ENCODE measurements at regions not wholly inside any gene's neighbourhood (a gene's known extent, or its start where the extent isn't known, plus 50 kb on each side); places are given as distances from the start of the nearest gene placed in this dataset.

DNA sequence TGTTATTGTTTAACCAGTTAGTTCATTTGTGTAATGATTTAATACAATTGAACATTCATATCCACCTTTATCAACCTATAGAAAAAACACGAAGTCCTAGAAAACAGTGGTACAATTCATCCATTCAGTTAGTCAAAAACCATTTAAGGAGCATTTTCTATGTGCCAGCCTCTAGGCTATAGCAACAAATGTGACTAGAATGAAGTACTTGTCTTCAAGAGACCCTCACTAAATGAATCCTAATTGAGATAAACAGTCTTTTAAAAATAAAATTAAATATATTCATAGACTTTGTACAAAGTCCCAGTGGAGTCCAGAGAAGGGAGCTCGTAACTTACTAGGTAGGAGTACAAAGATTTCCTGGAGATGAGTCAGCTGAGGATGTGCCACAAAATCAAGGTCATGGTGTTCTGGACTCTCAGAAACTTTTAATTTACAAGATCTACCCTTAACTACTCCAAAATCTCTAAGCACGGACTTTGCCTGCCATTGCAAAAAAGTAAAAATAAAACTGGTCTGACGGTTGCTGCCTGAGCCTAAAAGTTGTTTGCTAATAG lies 430.7 kb upstream of the DCN start:
- DNase-seq, result no peak

DNA sequence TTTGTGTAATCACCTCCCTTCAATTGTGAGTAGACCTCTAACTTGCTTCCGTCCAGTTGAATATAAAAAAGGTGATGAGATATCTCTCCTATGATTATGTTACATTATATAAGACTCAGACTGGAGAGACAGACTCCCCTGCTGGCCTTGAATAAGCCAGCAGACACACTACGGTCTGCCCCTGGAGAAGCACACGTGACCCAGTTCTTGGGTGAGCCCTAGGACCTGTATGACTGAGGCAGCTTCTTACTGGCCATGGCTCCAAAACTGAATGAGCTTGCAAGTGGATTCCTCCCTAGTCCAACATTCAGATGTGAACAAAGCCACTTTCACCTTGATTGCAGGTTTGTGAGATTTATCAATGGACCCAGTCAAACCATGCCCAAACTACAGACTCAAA lies 427.9 kb upstream of the DCN start:
- DNase-seq, result no peak

DNA sequence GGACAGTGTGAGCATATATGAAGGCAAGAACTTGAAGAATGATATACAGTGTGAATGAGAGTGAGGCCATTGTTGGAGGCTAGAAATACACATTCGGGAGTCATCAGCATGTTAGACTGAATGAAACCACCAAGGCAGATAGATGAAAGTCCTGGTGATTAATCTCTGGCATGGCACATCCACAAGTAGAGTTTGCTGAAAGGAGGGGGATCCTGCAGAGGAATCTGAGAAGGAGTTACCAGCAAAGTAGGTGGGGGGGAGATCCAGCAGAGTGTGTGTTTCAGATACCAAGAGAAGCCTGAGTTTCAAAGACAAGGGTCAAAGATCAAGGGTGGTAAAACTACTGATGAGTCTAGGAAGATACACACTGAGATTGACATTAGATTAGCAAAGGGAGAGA lies 426.7 kb upstream of the DCN start:
- no peak for DNase-seq

DNA sequence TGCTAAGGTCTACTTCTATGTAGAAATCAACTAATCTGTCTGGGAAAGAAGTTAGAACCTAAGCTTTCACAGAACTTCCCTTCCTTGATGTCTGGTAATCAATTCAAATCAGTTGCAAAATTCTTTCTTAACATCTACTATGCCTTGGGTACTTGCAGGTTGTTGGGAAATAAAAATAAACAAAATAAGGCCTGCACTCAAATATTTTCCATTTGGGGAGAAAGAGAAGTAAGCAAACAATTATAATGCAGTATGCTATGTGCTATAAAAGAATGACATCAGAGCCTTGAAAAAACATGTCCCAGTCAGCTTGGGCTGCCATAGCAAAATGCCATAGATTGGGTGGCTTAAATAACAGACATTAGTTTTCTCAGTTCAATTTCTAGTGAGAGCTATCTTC lies 425.9 kb upstream of the DCN start:
- no peak for DNase-seq

DNA sequence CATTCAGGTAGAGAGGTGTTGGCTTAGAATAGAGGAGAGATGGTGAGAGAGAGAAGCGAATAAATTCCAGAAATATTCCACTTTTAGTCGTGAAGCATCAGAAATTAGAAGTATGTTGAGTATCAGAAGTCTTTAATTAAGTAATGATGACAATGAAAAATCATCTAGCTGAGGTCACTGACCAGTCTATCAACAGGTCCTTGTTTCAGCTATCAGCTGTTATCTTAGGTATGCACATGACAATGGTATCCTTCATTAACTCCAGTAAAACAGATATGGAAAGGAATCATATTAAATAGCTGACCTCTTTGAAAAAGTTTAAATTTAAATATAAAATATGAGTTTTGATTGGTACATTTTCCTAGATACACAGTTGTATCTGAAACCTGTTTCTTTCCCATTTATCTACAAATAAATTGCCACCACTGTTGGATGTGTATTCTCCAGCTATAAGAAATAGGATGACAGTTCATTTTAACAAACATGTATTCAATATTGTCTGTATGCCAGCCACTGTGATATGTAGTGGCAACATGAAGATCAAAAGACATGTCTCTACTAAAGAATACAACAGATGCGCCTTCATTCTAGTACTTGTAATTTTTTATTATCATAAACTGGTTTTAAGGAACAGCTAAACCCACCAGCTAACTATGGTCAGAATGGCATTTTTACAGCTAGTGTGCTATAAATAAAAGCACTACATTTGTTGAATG lies 424.2 kb upstream of the DCN start:
- DNase-seq, result no peak

DNA sequence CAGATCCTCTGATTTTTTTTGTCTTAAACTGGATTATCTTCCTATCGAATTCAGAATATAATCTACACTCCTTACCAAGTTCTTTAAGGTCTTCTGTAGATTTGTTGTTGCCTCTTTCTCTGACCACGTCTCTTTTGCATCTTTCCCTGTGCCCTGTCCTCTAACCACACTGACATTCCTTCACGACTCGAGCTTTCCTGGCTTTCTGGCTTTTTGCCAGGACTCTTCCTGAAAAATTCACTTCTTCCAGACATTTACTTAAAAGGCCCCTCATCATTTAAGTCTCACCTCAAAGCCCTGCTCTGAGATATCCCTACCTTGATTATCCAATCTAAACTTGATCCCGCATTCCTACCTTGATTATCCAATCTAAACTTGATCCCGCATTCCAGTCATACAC lies 422.3 kb upstream of the DCN start:
- DNase-seq, result no peak

DNA sequence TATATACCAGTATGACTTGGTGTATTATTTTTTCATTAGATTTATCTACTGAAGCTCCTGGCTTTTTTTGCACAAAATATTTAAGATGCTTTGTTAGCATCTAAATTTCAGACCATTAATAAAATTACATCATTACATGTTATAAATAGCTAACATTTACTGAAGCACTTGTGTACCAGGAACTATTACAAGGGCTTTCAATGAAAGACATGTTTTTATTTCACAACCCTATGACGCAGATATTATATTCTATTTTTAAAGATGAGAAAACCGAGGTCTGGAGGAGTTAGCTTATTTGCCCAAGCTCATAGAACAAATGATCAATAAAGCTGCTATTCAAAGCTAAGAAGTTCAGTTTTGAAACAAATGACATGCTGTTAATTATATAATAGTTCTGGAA lies 420.4 kb upstream of the DCN start:
- DNase-seq, result no peak

DNA sequence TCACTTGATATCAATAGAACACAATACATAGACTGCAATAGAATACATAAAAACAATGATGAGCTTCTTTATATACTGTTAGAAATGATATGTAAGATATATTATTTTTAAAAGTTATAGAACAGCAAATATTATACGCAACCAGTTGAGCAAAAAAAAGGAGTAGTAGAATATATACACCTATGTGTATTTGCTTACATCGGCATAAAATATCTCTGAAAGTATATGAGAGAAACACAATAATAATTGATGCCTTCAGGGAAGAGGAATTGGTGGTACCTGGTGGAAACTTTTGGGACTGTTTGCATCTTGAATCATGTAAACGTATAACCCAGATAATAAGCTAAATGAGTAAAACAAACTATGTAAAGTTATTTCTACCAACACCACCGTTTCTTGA lies 418.4 kb upstream of the DCN start:
- no peak for DNase-seq

DNA sequence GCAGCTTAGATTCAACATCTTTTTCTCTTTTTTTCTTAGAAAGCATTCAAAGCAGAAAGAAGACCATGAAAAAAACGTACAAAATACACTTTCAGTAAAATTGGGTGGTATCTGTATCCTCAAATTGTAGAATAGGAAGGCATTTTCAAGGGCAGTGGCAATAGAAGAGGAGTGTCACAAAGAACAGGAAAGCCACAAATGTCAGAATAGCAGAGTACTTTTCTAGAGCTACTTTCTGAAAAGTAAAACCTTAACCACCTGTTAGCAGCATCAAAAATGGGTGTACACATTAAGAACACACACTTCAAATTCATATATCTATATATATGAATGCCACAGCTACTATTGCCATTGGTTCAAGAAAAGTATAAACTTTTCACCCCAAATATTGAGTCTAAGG lies 412.1 kb upstream of the DCN start:
- no peak for DNase-seq

DNA sequence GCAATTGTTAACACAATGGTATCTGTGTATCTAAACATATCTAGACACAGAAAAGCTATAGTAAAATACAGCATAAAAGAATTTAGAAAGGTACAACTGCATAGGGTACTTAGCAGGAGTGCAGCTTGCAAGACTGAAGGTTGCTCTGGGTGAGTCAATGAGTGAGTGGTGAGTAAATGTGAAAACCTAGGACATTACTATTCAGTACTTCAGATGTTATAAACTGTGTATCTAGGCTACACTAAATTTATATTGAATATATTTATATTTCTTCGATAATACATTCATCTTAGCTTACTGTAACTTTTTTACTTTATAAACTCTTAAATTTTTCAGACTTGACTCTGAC lies 409.0 kb upstream of the DCN start:
- no peak for DNase-seq

DNA sequence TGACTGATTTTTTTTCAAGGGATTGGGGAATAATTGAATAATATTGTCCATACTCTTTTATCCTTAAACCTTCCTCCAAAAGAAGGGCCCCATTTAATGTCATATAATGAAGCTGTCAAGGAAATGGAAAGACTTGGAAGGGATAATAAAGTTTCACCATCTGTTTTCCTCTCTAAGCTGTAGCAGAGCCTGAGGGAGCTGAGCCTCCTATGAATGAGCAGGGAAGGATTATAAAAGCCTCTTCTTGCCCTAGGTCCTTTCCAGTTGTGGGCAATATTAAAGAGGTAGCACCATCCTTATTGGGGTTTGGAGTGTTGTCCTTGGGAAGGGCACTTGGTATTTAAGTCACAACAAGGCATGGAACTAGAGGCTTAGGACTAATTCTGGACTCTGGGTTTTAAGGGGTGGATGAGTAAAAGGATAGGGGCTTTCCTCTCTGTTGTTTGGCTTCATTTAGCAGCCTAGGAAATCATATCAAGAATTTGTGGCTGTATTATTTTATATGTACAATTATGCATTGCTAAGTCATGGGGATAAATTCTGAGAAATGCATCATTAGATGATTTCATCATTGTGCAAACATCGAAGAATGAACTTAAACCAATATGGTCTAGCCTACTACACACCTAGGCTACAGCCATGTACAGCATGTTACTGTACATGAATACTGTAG lies 408.5 kb upstream of the DCN start:
- no peak for DNase-seq

DNA sequence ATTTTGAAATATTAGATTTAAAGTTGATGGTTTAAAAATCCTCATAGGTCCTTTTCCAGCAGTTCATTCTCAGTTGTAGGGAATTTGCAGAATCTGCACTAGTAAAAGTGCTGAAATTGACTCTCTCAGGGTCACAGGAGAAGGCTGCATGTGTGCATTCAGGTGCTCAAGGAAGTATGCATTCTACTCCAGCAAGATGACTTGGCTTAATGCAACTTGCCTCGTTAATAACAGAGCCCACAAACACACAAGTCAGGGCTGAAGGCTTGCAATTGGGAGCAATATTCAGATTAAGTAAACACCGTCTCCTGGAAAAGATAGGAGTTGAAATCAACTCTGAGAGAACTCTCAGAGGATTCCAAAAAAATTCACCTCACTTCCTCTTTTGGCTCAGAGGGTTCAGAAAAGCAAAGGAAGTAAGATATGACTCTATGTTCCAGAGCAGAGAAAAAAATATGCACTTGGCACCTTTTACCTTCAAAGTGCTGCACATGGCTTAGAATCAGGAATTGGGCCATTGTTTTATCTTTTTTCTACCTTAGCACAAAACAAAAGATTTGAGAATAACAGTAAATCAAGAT lies 406.3 kb upstream of the DCN start:
- DNase-seq, result no peak

DNA sequence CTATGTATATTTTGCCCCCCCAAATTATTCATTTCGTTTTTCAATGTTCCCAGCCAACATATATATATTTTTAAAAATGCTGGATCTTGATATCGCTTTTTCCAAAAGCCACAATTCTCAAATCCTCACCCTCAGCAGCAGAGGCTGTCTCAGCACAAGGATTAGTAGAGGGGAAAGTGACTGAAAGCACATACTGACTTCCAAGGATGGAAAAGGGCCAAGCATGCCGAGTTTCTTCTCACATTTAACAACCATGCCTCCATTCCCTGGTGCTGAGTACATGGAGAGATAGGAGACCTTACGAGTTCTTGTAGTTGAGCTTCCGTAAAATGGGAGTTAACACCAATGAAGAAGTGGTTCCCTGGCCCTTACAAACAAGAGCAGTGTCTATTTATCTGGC lies 403.4 kb upstream of the DCN start:
- DNase-seq, result no peak

DNA sequence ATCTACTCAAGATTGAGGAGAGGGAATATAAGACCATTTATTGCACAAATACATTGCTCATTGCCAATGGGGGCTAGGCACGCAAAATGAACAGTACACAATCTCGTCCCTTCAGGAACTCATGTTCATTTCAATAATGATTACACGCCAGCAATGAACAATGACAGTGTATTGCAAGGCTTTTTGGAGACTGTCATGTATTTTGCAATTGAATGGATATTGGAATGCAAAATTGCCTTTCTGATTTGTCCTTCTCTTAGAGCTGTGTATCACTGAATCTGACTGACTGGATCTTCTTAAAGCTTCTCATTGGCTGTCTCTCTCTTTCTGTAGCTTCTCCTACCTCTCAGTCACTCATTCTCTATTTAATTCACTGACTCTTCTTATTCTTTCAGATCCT lies 400.2 kb upstream of the DCN start:
- no peak for DNase-seq

DNA sequence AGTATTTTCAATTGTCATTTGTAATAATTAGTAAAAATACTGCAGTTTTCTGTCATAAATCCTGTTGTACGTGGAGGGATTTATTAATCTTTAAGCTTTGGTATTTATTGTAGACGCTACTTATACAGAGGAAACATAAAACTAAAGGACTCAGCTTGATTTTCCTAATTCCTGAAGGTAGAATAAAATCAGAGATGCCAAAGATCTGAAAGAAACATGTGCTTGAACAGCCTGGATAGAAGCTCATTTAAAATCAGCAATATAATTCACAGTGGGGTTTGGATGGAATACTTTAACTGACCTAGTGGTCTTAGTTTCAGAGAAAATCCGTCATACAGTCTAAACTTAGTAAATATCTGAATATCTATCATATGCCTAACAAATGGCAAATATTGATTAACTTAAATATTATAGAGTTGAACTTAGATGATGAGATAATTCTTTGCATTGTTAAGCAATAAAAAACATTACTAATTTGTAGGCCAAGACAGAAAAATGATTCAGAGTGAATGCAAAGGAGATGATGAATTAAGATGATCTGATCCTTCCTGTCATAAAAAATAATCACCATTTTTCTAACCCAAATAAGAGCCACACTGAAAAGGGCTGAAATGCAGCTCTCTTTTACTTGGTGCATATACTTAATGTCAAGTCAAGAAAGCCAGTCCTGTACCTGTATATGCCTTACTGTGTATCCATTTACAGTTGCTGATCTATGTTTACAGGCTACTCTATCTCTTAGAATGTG lies 397.1 kb upstream of the DCN start:
- no peak for DNase-seq

DNA sequence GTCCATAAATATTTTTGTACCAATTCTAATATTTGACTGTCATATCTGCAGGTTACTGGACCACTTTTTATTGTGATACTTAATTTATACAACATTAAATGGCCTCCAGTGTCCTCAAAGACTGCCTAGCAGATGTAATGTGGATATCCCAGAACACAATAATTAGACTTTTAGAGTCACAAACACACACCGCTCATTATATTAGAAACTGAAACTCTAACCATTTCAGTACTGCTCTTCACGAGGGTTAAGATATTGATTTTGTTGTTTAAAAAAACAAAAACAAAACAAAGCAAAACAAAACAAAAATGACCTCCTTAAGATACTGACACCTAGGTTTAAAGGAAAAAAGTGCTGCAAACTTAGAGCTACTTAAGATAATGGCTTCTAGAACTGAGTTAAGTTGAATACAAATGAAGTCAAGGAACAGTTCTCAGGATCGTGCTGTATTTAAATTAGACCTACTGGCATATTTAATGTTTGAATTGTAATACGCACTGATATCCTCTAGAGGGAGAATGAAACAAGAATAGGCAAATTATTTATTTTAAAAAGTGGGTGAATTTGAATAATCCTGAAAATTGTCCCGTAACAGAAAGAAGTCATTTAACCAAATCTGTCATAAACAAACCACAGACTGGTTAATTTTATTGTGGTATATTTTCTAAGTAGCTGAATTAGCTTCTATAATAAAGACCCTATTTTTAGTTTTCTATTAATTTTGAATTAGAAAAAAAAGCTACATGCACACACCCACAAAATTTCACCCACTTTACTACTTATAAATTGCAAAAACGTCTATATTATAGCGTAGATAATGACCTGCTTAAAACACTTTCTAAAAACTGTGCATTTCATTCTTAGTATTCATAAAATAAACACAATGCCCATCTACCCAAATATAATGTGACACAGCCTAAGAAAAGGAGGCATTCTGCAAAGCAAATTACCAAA lies 395.2 kb upstream of the DCN start:
- DNase-seq, result peak; percentile 60

DNA sequence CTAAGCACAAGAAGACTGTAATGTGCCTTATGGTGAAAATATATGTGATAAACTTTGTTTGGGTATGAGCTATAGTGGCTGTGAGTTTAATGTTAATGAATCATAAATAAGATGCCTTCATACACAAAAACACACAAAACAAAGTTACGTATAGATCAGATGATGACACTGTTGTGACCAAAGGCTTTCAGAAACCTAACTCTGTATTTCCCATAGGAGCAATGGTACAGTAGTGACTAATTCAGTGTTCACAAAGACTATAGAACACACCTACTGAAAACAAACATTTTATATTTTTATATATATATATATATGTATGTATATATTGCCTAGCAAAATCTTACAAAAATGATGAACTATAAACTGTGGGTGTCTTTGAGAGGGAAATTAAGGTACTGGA lies 393.8 kb upstream of the DCN start:
- no peak for DNase-seq

DNA sequence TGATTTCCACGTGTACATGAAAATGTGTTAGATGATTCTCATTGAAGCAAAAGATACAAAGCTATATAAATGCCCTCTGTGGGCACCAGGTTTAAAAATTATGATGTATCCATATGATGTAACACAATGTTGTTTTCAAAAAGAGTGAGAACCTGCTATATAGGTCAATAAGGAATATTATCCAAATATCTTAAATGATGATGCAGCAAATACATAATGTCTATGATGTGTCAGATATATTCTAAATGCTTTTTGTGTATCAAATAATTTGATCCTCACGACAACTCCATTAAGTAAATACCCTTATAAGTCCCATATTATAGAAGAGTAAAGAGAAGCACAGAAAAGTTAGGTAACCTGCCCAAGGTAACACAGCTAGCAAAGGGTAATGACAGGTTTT lies 393.0 kb upstream of the DCN start:
- DNase-seq, result no peak

DNA sequence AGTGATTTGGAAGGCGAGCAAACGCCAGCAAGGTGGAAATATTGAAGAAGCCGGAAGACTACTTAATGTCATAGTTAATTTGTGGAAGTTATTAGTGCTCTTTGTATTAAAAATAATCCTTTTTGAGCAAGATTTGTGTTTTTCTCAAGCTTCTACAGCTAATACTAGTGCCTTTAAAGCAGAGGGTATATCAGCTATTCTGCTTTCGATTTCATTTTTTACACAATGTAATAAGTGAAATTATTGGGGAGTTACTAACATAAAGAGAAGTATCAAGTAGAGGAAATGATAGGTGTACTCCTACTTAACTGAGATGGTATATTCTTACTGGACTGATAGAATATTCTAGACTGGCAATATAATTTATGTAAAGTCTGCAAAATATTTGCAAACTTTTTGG lies 392.4 kb upstream of the DCN start:
- no peak for DNase-seq

DNA sequence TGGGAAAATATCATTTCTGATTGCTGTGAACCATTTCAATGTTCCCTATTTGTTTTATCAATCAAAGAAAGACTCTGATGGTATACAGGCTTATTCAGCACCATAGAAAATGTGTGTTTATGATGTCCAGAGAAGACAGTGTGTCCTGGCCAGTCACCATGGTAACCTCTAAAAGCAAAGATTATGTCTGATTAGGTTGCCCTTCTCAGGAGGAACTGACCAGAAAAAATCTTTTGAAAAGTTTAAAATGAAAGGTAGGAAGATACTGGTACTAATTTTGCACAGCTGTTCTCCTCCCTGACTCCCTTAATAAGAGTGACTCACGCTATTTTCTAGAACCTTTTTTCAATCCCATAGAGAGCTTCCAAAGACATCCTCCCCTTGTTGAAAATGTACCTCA lies 391.8 kb upstream of the DCN start:
- DNase-seq, result no peak

DNA sequence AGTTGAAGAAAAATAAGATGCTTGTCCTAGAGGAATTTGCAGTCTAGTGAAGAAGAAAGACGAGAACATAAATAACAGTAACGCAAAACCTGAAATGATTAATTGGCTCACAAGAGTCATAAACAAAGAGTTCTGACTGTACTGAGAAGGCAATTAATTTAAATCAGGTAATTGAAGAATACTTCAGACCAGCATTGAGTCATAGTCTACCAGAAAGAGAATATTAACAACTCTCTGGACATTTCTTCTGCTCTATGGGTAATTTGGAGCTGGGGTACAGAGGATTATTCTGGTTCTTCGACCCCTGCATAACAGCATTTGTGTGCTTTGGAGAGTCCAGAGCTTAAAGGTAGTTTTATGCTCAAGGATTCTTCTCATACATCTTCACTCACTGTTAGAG lies 390.3 kb upstream of the DCN start:
- no peak for DNase-seq

DNA sequence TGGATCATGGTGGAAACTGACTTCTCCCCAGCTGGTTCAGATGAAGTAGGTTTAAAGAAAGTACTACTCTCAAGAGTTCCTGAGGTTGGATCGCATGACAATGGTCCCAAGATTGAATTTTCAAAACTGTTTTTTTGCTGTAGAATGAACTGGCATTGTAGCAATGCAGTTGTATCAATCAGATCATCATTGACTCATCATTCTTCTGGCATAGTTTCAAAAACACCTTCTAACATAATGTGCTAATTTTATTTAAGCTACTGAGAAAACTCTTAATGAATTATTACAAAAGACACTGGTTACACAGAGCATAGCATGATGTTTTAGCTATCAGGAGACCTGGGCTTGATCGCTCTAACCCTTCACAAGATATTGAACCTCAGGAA lies 384.5 kb upstream of the DCN start:
- DNase-seq, result no peak

Measured in NCI-H446 treated with DMSO at 0.1 percent for 48 hours (cell line).